Vagina (tissue), 2 donors: ENCODE measurements at regions not wholly inside any gene's neighbourhood (a gene's known extent, or its start where the extent isn't known, plus 50 kb on each side); places are given as distances from the start of the nearest gene placed in this dataset.

ENCODE experiments used
- POLR2A ChIP-seq, 2 donors: fragments of 450-650 bp; IDR thresholded peaks; one replicate each; pipeline ENCODE4 v1.6.1; 2017; ENCODE audit warnings: antibody characterized with exemption in 2 of 2, mild to moderate bottlenecking in 2 of 2, moderate library complexity in 2 of 2
- POLR2AphosphoS5 ChIP-seq, 2 donors: sonication (generic); formaldehyde crosslinking; IDR thresholded peaks; one replicate each; pipeline ENCODE4 v1.9.0; 2017; ENCODE audit warnings: antibody characterized with exemption in 2 of 2, mild to moderate bottlenecking in 2 of 2, low read depth in 1 of 2; ENCODE audit not compliant: insufficient read depth in 1 of 2
- TF ChIP-seq, protein P1 (sequence below), 3 experiments: fragments of 450-650 bp in 2 of 3; fragments of 200-600 bp in 1 of 3; sonication (generic) in 1 of 3; IDR thresholded peaks; one replicate each; pipeline ENCODE4 v1.5.1; 2017 to 2019; ENCODE audit warnings: antibody characterized with exemption in 3 of 3, mild to moderate bottlenecking in 2 of 3, moderate library complexity in 2 of 3

DNA sequence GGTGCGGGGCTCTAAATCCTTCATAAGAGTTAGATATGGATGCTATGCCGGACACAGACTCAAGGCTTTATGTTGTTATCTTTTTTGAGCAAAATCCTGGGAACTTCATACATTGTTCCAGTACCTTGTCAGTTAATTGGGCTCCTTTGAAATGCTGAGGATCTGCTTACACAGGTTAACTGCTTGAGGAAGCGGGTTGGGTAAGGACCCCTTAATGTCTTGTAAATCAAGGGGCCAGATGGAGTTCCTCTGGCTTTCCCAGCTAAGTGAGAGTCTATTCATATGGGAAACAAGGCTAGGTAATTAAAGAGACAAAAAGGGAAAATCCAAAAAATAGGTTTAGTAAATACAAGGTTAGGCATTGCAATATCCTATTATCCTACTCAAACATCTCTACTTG is 141.5 kb downstream of the OR2B2 start:
- TF ChIP-seq, protein P1, sequence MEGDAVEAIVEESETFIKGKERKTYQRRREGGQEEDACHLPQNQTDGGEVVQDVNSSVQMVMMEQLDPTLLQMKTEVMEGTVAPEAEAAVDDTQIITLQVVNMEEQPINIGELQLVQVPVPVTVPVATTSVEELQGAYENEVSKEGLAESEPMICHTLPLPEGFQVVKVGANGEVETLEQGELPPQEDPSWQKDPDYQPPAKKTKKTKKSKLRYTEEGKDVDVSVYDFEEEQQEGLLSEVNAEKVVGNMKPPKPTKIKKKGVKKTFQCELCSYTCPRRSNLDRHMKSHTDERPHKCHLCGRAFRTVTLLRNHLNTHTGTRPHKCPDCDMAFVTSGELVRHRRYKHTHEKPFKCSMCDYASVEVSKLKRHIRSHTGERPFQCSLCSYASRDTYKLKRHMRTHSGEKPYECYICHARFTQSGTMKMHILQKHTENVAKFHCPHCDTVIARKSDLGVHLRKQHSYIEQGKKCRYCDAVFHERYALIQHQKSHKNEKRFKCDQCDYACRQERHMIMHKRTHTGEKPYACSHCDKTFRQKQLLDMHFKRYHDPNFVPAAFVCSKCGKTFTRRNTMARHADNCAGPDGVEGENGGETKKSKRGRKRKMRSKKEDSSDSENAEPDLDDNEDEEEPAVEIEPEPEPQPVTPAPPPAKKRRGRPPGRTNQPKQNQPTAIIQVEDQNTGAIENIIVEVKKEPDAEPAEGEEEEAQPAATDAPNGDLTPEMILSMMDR (IDR thresholded peaks at IDR 0.05): no peak
- TF ChIP-seq POLR2A (IDR thresholded peaks at IDR 0.05) (no peak), POLR2AphosphoS5 (IDR thresholded peaks at IDR 0.05; ENCODE audit: insufficient read depth in 1 of 2, low read depth in 1 of 2) (no peak)
